ENCODE measurements at regions not wholly inside any gene's neighbourhood (a gene's known extent, or its start where the extent isn't known, plus 50 kb on each side); places are given as distances from the start of the nearest gene placed in this dataset.

DNA sequence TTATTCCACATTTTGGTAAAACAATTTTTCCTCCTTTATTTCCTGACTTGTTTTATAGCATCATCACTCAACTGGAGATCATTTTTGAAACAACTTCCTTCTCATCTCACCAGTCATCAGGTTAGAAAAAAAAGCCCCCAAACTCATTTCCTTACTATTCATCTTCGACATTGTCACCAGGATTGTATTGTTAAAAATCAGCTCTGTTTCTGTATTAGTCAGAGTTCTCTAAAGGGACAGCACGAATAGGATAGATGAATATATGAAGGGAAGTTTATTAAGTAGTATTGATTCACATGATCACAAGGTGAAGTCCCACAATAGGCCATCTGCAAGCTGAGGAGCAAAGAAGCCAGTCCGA, 392.6 kb downstream of the FUT8 start:
- TF ChIP-seq, protein P1, sequence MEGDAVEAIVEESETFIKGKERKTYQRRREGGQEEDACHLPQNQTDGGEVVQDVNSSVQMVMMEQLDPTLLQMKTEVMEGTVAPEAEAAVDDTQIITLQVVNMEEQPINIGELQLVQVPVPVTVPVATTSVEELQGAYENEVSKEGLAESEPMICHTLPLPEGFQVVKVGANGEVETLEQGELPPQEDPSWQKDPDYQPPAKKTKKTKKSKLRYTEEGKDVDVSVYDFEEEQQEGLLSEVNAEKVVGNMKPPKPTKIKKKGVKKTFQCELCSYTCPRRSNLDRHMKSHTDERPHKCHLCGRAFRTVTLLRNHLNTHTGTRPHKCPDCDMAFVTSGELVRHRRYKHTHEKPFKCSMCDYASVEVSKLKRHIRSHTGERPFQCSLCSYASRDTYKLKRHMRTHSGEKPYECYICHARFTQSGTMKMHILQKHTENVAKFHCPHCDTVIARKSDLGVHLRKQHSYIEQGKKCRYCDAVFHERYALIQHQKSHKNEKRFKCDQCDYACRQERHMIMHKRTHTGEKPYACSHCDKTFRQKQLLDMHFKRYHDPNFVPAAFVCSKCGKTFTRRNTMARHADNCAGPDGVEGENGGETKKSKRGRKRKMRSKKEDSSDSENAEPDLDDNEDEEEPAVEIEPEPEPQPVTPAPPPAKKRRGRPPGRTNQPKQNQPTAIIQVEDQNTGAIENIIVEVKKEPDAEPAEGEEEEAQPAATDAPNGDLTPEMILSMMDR (IDR thresholded peaks at IDR 0.05; ENCODE audit: insufficient read depth, low read length) = no peak
- no peak for DNase-seq (ENCODE audit: low read depth)
- H3K4me3 ChIP-seq (ENCODE audit: low read depth, low read length) = no peak overlapping the region

DNA sequence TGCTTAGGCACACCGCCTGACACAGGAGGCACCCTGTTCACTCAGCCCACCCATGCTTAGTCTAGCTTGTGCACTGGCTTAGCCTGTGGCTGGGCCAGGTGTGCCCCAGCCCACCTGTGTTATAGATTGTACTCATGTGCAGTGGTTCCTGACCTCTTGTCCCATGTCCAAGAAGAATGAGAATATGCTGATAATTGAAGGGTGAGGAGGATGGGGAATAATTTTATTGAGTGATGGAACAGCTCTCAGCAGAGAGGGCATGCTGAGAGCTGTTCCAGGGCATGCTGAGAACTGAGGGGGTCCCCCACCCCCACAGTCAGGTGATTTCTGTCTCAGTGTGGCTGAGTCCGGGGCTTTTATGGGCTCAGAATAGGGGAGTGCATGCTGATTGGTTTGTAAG, 395.9 kb downstream of the FUT8 start:
- TF ChIP-seq, protein P1 (IDR thresholded peaks at IDR 0.05; ENCODE audit: insufficient read depth, low read length) = no peak
- no peak for DNase-seq (ENCODE audit: low read depth)
- H3K4me3 ChIP-seq (ENCODE audit: low read depth, low read length) = no peak overlapping the region

DNA sequence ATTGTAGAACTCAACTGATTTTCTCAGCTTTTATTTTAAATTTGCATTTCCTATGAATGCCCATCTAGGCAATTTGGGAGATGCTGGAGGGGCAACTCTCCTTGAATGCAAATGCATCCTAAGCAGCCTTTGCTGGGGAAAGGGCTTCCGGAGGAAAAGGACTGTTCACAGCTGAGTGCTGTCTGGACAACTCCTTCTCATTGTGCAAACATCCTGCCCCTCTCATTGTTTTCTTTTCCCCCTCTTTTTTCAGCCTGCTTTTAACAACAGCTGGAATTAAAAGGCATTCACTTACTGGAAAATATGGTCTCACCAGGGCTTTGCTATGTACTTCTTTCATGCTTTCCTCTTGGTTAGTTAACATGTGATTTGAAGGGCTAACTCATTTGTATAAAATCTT, 397.8 kb downstream of the FUT8 start:
- TF ChIP-seq, protein P1 (IDR thresholded peaks at IDR 0.05; ENCODE audit: insufficient read depth, low read length) = no peak
- no peak for DNase-seq (ENCODE audit: low read depth)
- no peak overlapping the region for H3K4me3 ChIP-seq (ENCODE audit: low read depth, low read length)

DNA sequence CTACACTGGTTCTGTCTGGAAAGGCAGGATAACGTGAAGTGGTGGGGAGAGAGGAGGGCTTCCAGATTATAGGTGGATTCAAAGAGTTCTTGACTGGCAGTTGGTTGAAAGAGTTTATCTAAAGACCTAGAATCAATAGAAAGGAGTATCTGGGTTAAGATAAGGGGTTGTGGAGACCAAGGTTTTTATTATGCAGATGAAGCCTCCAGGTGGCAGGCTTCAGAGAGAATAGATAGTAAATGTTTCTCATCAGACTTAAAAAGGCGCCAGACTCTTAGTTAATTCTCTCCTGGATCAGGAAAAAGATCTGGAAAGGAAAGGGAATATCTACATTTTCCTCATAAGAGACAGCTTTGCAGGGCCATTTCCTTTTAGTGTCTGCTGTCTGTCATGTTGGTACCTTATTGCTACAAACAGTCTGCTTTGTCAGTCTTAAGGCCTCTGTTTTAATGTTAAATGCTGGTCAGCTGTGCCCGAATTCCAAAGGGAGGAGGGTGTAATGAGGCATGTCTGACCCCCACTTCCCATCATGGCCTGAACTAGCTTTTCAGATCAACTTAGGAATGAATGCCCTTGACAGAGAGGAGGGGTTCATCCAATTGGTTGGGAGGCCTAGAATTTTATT, 401.3 kb downstream of the FUT8 start:
- TF ChIP-seq, protein P1 (IDR thresholded peaks at IDR 0.05; ENCODE audit: insufficient read depth, low read length) = no peak
- no peak overlapping the region for H3K4me3 ChIP-seq (ENCODE audit: low read depth, low read length)
- DNase-seq (ENCODE audit: low read depth) = no peak

DNA sequence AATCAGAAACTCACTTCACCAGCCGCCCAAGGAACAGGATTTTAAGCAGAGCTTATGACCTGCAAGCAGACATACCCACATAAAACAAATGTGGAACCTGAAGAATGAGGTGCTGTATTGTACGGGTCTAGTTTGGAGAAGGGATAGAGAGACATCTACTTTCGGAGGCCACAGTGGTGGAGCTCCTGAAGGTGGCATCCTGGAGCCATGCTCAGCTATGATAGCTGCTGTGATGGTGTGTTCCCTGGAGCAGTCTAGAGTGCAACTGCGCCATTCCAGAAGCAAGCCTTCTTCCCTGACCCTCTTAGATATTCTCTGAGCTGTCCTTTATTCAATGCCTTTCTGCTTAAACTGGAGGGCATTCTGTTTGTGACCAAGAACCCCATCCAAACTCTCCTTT, 402.6 kb downstream of the FUT8 start:
- TF ChIP-seq, protein P1 (IDR thresholded peaks at IDR 0.05; ENCODE audit: insufficient read depth, low read length) = no peak
- DNase-seq (ENCODE audit: low read depth) = no peak

DNA sequence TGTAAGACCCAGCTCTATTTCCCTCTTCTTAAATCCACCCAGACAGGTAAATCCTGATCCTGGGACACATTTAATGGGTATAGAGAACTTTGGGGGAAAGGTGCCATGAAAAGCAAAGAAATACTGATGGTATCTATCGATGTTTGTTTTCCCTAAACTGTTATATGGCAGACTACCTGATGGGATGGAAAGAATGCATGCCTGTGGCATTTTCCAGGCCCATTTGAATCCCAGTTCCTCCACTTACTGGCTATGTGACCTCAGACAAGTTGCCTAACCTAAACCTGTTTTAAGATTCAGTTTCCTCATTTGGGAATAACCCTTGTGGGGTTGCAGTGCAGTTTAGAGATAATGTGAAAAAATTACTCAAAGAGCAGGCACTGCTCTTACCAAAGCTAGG, 404.5 kb downstream of the FUT8 start:
- TF ChIP-seq, protein P1 (IDR thresholded peaks at IDR 0.05; ENCODE audit: insufficient read depth, low read length) = no peak
- no peak overlapping the region for H3K4me3 ChIP-seq (ENCODE audit: low read depth, low read length)
- DNase-seq (ENCODE audit: low read depth) = no peak

More for the DNA sequence above, 402.6 kb downstream of the FUT8 start:
- no peak overlapping the region for H3K4me3 ChIP-seq (ENCODE audit: low read depth, low read length)

DNA sequence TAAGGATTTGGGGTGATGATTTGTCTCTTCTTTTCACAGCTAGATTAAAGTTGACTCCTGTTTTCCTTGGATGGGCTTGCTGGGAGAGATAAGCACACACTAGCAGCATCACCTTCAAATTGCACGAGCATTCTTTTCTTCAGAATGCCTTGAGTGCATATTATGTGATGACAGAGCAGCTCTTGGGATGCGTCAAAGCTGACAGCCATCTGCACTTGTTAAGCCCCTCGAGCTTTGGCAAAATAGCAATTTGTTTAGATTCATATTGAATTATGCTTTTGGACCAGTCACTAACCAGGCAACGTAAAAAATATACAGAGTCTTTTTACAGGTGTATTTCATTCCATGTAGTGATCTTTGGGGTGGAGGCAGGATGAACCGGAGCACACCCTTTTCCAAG, 407.0 kb downstream of the FUT8 start:
- no peak overlapping the region for H3K4me3 ChIP-seq (ENCODE audit: low read depth, low read length)
- no peak for DNase-seq (ENCODE audit: low read depth)
- TF ChIP-seq, protein P1 (IDR thresholded peaks at IDR 0.05; ENCODE audit: insufficient read depth, low read length) = no peak

All from fibroblast of the aortic adventitia (primary cell).